ENCODE measurements at regions not wholly inside any gene's neighbourhood (a gene's known extent, or its start where the extent isn't known, plus 50 kb on each side); places are given as distances from the start of the nearest gene placed in this dataset.

DNA sequence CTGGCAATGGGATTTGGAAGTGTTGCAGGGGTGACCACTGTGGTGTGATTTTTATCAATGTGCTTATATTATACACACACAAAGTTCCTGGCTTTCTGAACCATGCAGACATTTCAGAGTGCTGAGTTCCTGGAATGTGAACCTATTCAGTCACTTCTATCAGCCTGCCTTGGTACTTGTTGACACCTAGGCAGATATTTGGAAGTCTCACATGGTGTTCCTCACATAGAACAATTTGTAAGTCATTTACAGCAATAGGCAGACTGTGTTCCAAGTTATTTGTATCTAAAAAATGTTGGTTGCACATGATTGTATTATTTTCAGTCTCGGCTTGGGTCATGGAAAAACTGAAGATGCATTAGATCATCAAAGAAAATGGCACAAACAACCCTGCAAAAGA lies 182.2 kb downstream of the SREK1 start:
- peaks cover 7% of the 10 kb centered on the region for H3K27me3 Mint-ChIP-seq
- H3K4me1 Mint-ChIP-seq: no peaks in the 10 kb centered on the region
- no peak for ATAC-seq (replicated peaks)
- no peaks in the 10 kb centered on the region for H3K9me3 Mint-ChIP-seq
- no peak overlapping the region for H3K4me3 Mint-ChIP-seq
- no peak overlapping the region for H3K27ac Mint-ChIP-seq
- H3K36me3 Mint-ChIP-seq (ENCODE audit: low read depth): no peaks in the 10 kb centered on the region

DNA sequence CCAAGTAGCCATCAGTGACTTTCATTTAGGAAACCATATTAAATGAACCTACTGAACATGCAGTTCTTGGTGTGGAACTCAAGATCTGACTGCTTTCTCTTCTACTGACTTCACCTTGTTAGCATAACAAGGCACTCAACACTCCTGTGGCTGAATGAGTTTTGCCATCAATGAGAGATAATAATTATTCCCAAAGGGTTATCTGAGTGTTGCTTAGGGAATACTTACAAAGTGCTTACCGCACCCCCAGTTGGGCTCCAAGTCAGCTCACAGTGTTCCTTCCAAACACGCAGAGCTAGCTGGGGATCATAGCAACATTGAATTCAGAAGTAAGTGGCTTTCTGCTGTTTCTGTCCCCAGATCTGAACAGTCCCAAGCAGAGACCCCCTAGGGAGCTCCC lies 182.9 kb downstream of the SREK1 start:
- Mint-ChIP-seq H3K9me3 (no peaks in the 10 kb centered on the region), H3K4me3 (no peak overlapping the region), H3K36me3 (ENCODE audit: low read depth) (no peaks in the 10 kb centered on the region), H3K4me1 (no peaks in the 10 kb centered on the region), H3K27ac (no peak overlapping the region), H3K27me3 (peaks cover 4% of the 10 kb centered on the region)
- ATAC-seq (replicated peaks): no peak

GRCh38 chr5:66329078-66329477 lies 185.0 kb downstream of the SREK1 start:
- Mint-ChIP-seq H3K27ac (peak overlapping the region; percentile 25), H3K36me3 (ENCODE audit: low read depth) (no peaks in the 10 kb centered on the region), H3K4me1 (no peaks in the 10 kb centered on the region), H3K9me3 (no peaks in the 10 kb centered on the region), H3K27me3 (peaks cover 4% of the 10 kb centered on the region), H3K4me3 (peak overlapping the region; percentile 2)
- ATAC-seq (replicated peaks): peak; percentile 85

GRCh38 chr5:66333192-66333591 lies 189.1 kb downstream of the SREK1 start:
- no peaks in the 10 kb centered on the region for H3K36me3 Mint-ChIP-seq (ENCODE audit: low read depth)
- no peaks in the 10 kb centered on the region for H3K4me1 Mint-ChIP-seq
- H3K9me3 Mint-ChIP-seq: no peaks in the 10 kb centered on the region
- H3K27me3 Mint-ChIP-seq: peaks cover 20% of the 10 kb centered on the region
- no peak for ATAC-seq (replicated peaks)
- no peak overlapping the region for H3K27ac Mint-ChIP-seq
- no peak overlapping the region for H3K4me3 Mint-ChIP-seq

DNA sequence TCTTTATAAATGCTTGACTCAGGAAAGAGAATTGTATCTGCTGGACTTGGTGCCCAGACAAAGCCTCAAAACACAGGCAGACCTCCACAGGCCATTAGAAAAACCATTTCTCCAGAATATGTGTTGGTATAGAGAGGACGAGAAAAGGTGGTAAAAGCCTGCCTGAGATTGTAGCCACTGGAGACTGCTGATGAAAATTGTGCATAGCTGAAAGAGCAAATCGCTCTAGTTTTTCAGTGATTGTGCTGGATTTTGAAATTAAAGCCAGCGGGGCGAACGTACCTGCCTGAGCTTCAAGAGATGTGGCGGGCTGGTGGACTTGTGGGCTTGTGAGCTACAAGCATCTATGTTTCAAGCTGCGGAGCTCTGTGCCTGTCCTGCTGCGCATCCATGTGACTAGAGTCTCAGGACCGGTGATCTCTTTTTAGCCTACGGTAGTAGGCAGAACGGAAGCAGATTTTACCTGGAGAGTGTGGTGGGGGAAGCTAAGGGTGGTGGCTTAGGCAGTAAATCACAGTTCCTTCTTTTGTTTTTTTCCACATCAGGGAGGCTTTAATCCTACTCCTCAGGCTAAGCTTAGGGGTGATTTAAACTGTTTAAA lies 193.6 kb downstream of the SREK1 start:
- ATAC-seq (replicated peaks): no peak
- H3K4me1 Mint-ChIP-seq: no peaks in the 10 kb centered on the region
- H3K36me3 Mint-ChIP-seq (ENCODE audit: low read depth): no peaks in the 10 kb centered on the region
- no peak overlapping the region for H3K4me3 Mint-ChIP-seq
- H3K27me3 Mint-ChIP-seq: peaks cover 24% of the 10 kb centered on the region
- no peaks in the 10 kb centered on the region for H3K9me3 Mint-ChIP-seq
- H3K27ac Mint-ChIP-seq: no peak overlapping the region

- no peak for ATAC-seq (replicated peaks)
- no peaks in the 10 kb centered on the region for H3K9me3 Mint-ChIP-seq
- H3K4me3 Mint-ChIP-seq: no peak overlapping the region
- H3K36me3 Mint-ChIP-seq (ENCODE audit: low read depth): no peaks in the 10 kb centered on the region
- H3K27me3 Mint-ChIP-seq: peaks cover 24% of the 10 kb centered on the region
- no peak overlapping the region for H3K27ac Mint-ChIP-seq
- no peaks in the 10 kb centered on the region for H3K4me1 Mint-ChIP-seq
Observed at GRCh38 chr5:66338828-66339227, 194.7 kb downstream of the SREK1 start.

- no peak for ATAC-seq (replicated peaks)
- Mint-ChIP-seq H3K36me3 (ENCODE audit: low read depth) (no peaks in the 10 kb centered on the region), H3K27me3 (peaks cover 26% of the 10 kb centered on the region), H3K4me3 (no peak overlapping the region), H3K9me3 (no peaks in the 10 kb centered on the region), H3K4me1 (no peaks in the 10 kb centered on the region), H3K27ac (no peak overlapping the region)
Observed at GRCh38 chr5:66339896-66340295, 195.8 kb downstream of the SREK1 start.

- ATAC-seq (replicated peaks): no peak
- no peak overlapping the region for H3K4me3 Mint-ChIP-seq
- no peaks in the 10 kb centered on the region for H3K36me3 Mint-ChIP-seq (ENCODE audit: low read depth)
- no peaks in the 10 kb centered on the region for H3K9me3 Mint-ChIP-seq
- H3K27ac Mint-ChIP-seq: no peak overlapping the region
- no peaks in the 10 kb centered on the region for H3K4me1 Mint-ChIP-seq
- H3K27me3 Mint-ChIP-seq: peaks cover 22% of the 10 kb centered on the region
Observed at GRCh38 chr5:66340786-66341185, 196.7 kb downstream of the SREK1 start.

DNA sequence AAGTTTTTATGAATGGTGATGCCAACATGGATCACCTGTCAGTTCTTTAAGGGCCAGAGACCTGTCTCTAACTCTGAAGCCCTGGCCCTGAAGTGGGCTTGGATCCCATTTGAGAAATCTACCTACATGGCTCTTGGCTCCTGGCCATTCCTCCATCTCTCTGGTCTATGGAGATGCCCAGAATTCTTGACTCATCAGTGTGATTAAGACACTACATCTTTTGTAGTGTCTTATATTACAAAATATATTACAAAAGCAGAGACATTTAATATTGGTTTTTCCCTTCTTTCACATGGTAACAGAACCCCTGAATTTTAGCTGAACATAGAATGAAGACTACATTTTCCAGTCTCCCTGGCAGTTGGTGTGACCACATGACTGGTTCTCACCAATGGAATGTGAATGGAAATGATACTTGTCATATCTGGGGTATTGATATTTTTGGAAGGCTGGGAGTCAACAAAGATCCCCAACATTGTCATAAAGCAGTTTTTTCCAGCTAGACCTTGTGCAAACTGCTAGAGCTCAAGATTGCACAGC lies 198.3 kb downstream of the SREK1 start:
- Mint-ChIP-seq H3K27me3 (peaks cover 15% of the 10 kb centered on the region), H3K4me3 (no peak overlapping the region), H3K4me1 (no peaks in the 10 kb centered on the region), H3K36me3 (ENCODE audit: low read depth) (no peaks in the 10 kb centered on the region), H3K9me3 (no peaks in the 10 kb centered on the region), H3K27ac (no peak overlapping the region)
- no peak for ATAC-seq (replicated peaks)

GRCh38 chr5:66343370-66344071 lies 199.4 kb downstream of the SREK1 start:
- peaks cover 17% of the 10 kb centered on the region for H3K27me3 Mint-ChIP-seq
- H3K36me3 Mint-ChIP-seq (ENCODE audit: low read depth): no peaks in the 10 kb centered on the region
- no peak for ATAC-seq (replicated peaks)
- H3K27ac Mint-ChIP-seq: no peak overlapping the region
- H3K4me3 Mint-ChIP-seq: no peak overlapping the region
- no peaks in the 10 kb centered on the region for H3K4me1 Mint-ChIP-seq
- no peaks in the 10 kb centered on the region for H3K9me3 Mint-ChIP-seq

GRCh38 chr5:66344544-66344943 lies 200.4 kb downstream of the SREK1 start:
- Mint-ChIP-seq H3K4me1 (no peaks in the 10 kb centered on the region), H3K36me3 (ENCODE audit: low read depth) (no peaks in the 10 kb centered on the region), H3K27ac (no peak overlapping the region), H3K27me3 (peaks cover 17% of the 10 kb centered on the region), H3K4me3 (no peak overlapping the region), H3K9me3 (no peaks in the 10 kb centered on the region)
- no peak for ATAC-seq (replicated peaks)

DNA sequence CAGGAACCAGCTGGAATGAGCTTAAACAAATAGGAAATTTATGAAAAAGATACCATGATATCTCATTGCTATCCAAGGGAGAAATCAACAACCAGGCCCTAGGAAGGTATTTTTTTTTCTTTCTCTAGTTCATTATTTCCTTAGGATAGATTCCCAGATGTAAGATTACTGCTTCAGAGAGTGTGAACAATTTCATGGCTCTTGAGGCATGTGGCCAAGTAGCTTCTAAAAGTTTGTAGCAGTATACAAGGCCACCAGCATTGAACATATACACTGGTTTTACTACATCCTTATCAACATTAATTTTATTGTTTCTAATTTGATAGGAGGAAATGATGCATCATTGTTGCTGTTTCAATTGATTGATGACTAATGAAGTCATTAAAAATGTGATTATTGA lies 201.2 kb downstream of the SREK1 start:
- Mint-ChIP-seq H3K4me1 (no peaks in the 10 kb centered on the region), H3K27me3 (peaks cover 15% of the 10 kb centered on the region), H3K27ac (no peak overlapping the region), H3K9me3 (no peaks in the 10 kb centered on the region), H3K4me3 (no peak overlapping the region), H3K36me3 (ENCODE audit: low read depth) (no peaks in the 10 kb centered on the region)
- ATAC-seq (replicated peaks): no peak

- H3K9me3 Mint-ChIP-seq: no peaks in the 10 kb centered on the region
- no peak for ATAC-seq (replicated peaks)
- H3K4me1 Mint-ChIP-seq: no peaks in the 10 kb centered on the region
- H3K4me3 Mint-ChIP-seq: no peak overlapping the region
- H3K36me3 Mint-ChIP-seq (ENCODE audit: low read depth): no peaks in the 10 kb centered on the region
- peaks cover 13% of the 10 kb centered on the region for H3K27me3 Mint-ChIP-seq
- no peak overlapping the region for H3K27ac Mint-ChIP-seq
Observed at GRCh38 chr5:66346869-66347268, 202.8 kb downstream of the SREK1 start.

DNA sequence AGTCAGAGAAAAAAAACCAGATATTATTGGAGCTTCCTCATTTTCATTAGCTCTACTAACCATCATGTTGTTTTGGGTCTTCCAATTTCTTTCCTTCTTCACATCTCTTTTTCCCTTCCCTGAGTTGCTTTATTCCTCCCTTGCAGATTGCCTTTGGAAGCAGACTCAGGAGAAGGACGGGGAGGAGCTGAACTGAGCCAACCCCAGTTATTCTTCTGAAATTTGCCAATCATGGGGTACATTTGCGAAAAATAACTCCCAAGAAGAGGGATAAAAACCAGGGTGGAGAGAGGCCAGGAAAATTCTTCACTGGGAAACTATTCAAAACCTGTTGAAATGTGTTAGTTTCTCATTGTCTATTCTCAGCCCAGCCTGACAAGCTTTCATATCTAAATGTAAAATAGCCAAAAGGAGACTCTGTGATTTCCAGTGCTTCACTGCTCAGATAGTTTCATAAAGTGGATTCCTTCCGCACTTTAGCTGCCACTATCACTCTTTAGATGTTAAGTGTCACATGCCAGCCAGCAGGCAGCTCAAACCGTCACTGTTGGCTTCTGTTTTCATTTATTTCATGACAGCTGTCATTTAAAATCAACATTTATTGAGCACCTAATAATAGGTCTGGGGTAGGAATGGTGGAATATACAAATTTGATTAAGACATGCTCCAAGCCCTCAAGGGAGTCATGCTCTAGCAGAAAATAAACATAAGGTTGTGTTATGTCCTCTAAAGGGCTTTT lies 204.5 kb downstream of the SREK1 start:
- Mint-ChIP-seq H3K4me3 (no peak overlapping the region), H3K4me1 (no peaks in the 10 kb centered on the region), H3K9me3 (no peaks in the 10 kb centered on the region), H3K27me3 (peaks cover 18% of the 10 kb centered on the region), H3K27ac (no peak overlapping the region), H3K36me3 (ENCODE audit: low read depth) (no peaks in the 10 kb centered on the region)
- no peak for ATAC-seq (replicated peaks)

DNA sequence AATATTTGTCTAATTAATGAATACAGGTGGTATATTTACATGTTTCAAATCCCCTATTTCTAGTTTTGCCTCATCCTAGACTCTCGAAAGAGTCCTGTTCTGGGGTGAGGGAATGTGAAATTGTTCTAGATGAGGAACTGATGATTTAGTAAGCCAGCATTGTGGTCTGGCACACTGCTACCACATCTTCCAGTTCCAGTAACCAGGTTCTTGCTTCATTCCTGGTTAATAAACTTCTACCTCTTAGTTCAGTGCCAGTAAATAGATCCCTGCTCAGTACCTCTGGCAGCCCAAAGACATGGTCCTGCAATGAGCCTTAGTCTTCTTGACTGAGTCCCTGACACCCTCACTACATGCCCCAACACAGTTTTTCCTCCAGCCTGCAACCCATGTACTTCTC lies 207.7 kb downstream of the SREK1 start:
- Mint-ChIP-seq H3K27me3 (peaks cover 21% of the 10 kb centered on the region), H3K4me3 (no peak overlapping the region), H3K36me3 (ENCODE audit: low read depth) (no peaks in the 10 kb centered on the region), H3K9me3 (no peaks in the 10 kb centered on the region), H3K4me1 (no peaks in the 10 kb centered on the region), H3K27ac (no peak overlapping the region)
- no peak for ATAC-seq (replicated peaks)

Measured in activated T-helper 17 cell treated with anti-CD3 and anti-CD28 coated beads, Interleukin-2, amount 50 U/mL, for 72 hours (primary cell).